GM20431 (cell line): ENCODE measurements at regions not wholly inside any gene's neighbourhood (a gene's known extent, or its start where the extent isn't known, plus 50 kb on each side); places are given as distances from the start of the nearest gene placed in this dataset.

Source experiments
- in situ Hi-C: fragments of 300-500 bp; cut with MseI, MboI; formaldehyde crosslinking; loops from one replicate; pipeline ENCODE4 v1.15.0; 2020; ENCODE audit warnings: low sequenced_read_pairs; ENCODE audit not compliant: unreplicated experiment

DNA sequence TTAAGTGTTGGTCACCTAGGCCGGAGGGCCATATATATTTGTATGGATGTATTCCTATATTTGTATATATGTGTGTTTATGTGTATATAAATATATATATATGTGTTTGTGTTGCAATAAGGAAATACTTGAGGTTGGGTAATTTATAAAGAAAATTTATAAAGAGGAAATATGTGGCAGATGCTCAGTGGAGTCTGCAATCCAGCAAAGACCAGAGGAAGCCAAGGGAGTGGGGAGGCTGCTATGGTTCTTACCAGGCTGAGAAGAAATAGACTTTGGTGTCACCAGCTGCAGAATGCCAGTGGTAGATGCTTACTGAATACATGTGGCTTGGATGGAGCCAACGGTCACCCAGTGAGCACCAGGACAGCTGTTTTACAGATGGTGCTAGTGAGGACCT, 97.4 kb upstream of the ELOVL5 start:
- in situ Hi-C loops, result no loop called here

DNA sequence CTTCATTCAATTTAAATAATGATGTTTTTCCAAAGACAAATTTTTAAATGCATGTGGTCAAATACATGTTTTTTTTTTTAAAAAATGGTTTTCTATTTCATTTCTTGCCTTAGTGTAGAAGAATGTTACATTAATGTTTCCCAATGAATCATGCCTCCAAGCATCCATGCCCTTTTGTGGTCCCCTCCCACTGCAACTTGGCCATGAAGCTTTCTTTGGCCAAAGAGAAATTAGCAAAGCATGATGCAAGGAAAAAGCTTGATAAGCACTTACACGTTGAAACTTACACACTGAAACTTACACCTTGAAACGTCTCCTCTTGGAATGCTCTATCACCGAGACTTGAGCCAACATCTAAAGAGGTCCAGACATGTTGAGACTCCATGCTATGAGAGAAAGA, 93.0 kb upstream of the ELOVL5 start:
- in situ Hi-C loops, result no loop called here

DNA sequence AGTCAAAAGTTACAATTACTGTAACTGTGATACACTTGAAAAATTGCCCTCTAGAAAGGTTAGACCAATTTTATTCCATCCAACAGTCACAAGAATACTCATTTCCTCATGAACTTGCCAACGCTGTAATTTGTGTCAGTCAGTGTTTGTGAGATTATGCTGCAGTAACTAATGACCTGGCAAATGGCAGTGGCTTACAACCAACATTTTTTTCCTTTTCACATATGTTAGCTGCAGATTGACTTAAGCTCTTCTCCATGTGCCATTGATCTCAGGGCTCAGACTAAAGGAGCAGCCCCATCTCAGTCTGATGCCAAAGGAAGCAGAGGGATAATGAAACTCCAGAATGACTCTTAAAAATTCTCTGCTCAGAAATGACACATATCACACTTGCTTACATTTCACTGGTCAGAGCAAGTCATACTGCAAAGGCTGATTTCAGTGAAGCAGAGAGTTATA, 92.3 kb upstream of the ELOVL5 start:
- in situ Hi-C loops, result no loop called here

DNA sequence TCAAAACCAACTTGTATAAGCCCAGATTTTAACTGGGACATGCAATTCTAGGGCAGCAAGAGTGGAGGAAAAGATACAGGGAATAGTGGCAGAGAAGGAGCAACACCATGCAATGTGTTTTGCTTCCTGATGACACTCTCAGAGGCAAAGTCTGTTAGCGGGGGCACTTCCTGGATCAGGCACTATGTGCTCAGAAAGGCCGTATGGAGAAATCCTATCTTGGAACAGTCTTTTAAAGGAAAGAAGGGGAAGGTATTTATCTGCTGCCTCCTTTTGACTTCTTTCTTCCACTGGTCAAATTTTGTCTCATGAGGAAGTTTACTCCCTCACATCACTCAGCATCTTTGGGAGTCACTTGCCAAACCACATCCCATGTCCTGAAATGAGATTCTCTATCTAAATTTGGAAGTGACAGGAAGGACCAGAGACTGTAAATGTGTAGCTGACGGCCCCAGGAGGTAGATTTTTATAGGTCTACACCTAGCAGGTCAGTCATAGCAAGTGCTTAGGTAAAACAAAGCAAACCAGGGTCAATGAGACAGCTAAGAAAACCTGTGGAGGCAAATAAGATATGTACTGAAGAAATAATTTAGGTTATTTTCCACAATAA, 91.7 kb upstream of the ELOVL5 start:
- in situ Hi-C loops, result no loop called here

DNA sequence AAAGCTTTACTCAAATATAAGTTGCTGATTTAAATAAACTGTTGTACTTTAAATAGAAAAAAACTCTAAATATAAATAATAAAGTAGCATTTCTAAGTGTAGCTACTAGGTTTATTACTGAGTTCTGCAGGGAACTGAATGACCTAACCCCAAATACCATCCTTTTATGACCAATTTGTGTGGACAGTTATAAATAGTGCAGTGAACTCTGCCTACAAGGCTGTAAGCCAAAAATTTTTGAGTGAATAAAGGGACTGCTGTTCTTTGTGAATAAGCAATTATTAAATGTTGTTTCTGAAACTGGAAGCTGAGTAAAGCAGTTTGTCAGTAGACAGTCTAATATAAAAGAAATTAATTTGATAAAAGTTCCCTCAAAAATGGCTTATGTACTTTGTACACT, 90.8 kb upstream of the ELOVL5 start:
- in situ Hi-C loops, result no loop called here

DNA sequence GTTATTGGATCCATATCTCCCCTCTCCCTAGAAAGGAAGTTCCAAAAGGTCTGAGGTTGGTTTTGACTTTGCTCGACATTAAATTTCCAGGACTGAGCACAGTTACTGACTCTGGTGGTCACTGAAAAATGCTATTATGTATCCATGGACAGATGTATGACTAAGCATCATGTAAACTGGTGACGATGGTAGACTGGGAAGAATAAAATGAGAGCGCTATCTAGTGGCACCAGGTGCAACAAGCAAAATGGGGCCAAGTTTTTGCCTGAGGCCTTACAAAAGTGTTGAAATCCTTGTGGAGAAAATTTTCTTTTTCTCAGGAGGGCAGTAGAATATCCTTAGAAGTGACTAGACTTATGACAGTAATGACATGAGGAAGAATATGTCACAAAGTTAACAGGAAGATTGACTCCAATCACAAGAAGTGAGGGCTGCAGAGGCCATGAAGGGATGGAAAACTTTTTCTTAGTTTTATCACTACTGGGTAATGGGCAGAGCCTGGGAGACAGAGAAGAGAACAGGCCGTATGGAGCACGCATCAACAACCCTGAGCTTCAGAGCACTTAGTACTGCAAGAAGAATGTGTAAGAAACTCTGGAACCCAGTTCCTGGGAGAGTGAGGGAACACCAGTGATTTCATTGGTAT, 88.9 kb upstream of the ELOVL5 start:
- in situ Hi-C loops, result no loop called here

DNA sequence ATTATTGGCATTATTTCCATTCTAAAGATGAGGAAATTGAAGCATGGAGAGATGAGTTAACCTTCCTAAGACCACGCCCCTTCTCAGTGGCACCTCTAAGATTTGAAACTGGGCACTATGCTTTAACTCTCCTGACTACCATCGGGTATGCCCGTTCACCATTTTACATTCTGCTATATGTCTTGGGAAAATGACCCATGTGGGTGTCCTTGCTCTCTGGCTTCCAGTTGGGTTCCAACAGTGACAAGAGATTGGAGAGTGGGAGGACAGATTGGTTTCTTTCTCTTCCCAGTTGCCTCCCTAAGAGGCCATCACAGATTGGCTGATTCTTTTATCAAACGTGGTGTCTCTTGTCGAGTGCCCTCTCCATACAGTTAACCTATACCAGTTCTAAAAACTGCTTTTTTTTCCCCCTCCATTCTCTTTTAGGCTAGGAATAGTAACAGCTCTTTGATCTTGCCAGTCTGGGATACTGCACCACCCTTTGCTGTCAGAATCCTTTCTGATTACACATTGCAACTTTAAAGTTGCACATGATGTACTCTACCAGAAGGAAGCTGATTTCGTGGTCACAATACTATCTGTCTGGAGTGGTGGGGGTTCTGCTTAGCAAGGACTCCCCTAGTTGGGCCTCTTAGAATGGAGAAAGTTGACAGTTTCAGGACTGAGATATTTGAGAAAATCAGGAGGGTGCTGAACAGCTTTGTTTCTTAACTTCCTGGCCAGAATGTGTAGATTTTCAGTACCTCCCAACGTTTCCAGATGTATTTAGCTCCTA, 88.0 kb upstream of the ELOVL5 start:
- in situ Hi-C loops, result no loop called here

DNA sequence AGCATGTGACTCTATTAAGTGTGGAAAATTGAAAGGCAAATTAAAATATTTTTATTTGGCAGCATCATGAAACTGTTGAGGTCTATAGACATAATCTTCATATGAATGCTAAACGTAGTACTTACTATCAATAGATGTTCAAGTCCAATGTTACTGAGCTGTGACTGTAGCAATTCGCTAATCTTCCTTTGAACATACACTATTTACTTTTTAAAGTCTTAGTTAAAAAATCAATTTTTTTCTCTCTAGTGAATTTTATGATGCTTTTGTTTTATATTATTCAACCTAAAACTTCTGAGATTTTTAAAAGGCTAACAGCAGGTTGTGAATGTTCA, 85.2 kb upstream of the ELOVL5 start:
- in situ Hi-C loops, result no loop called here

DNA sequence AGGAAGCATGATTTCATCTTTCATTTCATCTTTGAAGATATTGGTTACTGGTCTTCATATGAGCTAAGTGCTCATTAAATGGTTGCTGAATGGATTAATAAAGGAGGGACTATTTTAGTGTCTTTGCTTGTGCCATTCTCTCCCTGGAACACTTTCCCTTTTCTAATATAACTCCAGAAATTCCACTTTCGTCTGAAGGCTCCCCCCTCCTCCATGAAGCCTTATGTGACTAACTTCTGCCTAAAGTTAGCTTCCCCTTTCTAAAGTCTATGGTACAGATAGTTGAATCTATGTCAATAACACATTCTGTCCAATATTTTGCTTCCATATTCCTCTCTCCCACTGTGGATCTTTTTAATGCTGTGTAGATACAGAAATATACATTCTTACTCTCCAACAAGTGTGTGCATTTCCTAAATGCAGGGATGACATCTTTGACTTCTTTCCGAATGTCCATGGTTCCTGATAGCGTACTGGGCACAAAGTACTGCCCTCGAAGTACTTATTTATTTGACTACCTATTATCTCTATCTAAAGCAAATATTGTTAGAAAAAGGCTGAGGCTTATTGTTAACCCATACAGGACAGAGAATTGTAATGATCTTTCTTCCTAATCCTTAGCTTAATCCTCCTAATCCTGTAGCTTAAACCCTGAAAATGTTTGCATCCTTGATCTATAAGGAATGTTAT, 84.7 kb upstream of the ELOVL5 start:
- in situ Hi-C loops, result no loop called here

DNA sequence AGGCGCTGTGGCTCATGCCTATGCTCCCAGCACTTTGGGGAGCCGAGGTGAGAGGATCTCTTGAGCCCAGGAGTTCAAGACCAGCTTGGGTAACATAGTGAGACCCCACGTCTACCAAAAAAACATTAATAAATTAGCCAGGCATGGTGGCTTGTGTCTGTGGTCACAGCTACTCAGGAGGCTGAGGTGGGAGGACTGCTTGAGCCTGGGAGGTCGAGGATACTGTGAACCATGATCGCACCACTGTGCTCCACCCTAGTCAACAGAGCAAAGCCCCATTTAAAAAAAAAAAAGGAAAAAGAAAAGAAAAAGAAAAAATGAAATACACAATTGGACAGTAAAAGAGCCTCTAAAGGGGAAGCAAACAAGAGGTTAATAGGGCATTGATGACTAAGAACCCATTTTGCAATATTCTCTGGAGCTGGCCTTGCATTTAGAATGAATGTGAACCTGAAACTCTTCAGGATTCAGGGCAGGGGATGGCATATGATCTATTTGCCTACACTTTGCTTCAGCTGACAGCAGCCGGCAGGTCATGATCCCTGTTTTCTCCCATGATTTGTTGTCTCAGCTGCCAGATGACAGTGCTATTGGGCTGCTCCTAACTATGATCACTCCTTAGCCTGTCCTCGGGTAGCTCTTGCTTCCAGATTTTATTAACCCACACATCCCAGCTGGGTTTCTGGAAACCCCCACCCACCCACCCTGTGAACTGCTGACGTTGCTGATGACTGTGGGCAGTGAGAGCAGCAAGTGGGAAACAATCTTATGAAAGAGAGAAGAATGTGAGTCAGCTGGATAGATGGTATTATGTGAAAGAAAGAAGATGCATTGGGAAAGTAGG, 83.8 kb upstream of the ELOVL5 start:
- in situ Hi-C loops, result no loop called here

DNA sequence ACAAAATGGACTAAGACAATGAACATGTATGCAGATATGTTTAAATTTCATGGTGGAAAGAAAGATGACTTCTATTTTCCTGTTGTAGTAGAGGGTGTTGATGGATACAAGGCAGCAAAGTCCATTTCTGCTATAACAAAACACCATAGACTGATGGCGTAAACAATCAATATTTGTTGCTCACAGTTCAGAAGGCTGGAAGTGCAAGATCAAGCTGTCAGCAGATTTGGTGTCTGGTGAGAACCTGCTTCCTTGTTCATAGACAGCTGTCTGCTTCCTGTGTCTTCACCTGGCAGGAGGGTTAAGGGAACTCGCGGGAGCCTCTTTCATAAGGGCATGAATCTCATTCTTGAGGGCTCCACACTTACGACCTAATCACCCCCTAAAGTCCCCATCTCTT, 83.0 kb upstream of the ELOVL5 start:
- in situ Hi-C loops, result no loop called here

DNA sequence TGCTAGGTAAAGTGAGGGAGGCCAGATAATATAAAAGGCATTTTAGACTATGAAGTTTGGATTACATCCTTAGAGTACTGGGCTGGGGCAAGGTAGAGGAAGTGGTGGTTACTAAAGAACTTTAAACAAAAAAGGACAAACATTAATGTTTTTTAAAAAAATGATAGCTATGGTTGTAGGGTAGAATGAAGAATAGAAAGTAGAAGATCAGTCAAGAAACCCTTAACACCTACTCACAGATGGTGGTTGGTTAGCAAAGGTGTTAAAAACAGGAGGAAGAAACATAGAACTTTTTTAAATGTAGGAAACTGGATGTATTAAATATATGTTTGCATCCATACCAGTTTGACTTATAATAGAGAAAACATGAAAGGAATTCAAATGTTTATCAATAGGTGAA, 80.7 kb upstream of the ELOVL5 start:
- in situ Hi-C loops, result no loop called here

DNA sequence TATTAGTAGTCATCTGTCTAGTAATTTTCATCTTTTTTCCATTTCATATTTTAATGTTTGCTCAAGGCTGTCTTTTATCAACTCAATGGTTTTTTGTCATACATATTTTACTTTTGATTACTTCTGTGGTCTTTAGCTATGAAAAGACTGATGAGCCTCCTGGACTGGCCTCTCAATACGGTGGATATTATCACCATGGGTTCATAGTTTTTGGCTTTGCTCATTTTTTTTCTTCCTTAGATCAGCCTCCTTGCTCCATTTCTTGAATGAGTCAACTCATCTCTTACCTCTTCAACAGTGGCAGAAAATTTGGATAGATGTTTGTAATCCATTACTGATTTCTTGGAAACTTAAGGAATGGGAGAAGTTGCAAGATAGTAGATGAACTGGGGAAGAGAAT, 80.1 kb upstream of the ELOVL5 start:
- in situ Hi-C loops, result no loop called here

DNA sequence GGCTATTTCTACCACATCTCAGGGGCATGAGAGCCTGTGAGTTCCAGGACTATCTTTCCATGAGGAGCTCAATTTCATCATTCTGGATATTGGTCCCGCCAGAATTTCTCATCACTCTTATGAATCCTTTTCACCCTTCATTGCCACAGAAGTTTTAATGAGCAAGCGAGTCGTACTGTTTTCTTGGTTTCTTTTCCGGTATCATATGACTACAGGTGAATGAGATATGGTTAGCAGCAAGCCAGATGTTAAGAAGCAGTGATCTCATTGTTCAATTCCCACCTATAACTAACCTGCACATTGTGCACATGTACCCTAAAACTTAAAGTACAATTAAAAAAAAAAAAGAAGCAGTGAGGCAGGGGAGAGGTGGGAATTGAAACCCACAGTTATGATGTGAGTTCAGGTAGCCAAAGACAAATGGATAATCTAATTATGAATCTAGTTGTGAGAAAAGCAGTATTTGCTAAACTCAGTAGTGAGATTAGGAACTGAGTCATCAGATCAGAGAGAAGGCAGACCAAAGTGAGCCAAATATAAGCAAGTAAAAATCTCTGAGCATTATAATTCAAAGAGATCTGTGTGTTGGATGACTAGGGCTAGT, 78.0 kb upstream of the ELOVL5 start:
- in situ Hi-C loops, result no loop called here

DNA sequence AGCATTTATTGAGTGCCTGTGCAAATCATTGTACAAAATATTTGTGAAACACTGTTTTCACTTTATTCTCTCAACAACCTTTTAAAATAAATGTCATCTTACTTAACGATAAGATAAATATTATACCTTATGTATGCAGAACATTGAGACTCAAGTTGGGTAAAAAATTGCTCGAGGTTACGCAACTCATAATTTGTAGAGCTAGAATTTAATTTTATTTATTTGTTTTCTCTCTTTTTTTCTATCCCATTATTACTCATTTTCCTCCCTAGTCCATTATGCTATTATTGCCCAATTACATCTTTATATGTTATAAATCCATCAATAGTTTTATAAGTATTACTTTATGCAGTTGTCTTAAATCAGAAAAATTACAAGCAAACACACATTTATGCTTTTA, 77.4 kb upstream of the ELOVL5 start:
- in situ Hi-C loops, result no loop called here

DNA sequence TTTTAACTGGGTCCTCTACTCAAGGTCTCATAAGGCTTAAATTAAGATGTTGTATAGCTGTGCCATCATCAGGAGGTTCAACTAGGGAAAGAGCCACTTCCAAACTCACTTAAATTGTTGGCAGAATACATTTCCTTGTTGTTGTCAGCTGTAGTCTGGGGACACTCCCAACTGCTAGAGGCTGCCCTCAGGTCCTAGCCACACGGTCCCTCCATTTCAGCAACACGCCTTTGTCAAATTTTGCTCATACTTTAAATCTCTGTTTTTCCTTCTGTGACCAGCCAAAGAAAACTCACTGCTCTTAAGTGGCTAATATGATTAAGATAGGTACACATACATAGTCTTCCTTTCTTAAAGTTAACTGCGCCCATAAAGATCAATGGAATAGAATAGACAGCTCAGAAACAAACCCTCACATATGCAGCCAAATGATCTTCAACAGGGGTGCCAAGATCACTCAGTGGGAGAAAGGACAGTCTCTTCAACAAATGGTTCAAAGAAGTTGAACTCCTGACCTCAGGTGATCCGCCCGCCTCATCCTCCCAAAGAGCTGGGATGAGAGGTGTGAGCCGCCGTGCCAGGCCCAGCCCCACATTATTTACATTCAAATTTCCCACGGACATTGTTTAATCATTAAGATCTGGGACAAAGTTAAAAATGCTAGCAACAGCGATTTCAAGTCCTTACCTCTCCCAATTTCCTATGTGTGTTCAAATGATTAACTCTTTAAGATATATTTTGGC, 76.4 kb upstream of the ELOVL5 start:
- in situ Hi-C loops, result loop anchor here (25.0 kb wide), 1 partner anchor 263 kb away; no protein-coding TSS in a partner anchor

DNA sequence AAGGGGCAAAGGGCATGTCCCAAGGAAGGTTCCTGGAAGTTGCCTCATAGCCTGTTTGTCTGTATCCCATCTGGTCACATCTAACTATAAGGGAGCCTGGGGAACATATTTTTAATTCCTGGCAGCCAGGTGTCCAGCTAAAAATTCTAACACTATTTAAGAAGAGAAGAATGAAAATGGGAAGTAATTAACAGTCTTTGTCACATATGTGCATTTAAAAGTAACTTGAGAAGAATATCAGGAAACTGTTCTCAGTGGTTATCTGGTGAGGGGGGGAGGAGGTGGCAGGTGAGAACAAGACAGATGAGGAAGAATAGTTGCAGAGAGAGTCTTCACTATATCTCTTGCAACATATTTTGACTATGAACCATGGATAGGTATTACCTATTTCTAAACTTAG, 75.5 kb upstream of the ELOVL5 start:
- in situ Hi-C loops, result loop anchor here (25.0 kb wide), 1 partner anchor 262 kb away; no protein-coding TSS in a partner anchor

DNA sequence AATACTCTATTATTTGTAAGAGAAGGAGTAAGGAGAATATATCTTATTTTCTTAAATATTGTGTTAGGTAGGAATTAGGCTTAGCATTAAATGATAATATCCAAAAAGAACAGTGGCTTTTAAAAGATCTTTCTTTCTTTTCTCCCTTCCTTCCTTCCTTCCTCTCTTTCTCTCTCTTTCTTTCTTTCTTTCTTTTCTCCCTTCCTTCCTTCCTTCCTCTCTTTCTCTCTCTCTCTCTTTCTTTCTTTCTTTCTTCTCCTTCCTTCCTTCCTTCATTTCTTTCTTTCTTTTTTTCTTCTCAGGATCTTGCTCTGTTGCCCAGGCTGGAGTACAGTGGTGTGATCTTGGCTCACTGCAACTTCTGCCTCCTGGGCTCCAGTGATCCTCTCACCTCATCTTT, 74.8 kb upstream of the ELOVL5 start:
- in situ Hi-C loops, result loop anchor here (25.0 kb wide), 1 partner anchor 261 kb away; no protein-coding TSS in a partner anchor

DNA sequence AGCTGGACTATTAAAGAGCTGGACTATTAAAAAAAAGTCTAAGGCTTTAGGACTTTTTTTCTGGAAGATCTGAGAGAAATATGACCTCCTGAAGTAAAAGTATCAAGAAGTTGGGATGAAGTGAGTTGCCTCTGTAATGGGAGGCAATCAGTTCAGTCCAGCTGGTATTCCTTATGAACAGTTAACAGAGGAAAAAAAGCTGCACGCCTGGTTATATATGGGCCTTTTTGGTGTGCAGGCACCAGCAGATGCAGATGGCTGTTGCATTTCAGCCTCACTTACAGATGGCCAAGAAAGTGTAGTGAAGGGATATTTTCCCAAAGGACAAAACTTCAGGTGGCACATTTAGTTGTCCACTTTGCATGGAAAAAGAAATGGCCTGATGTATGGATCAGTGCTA, 70.3 kb upstream of the ELOVL5 start:
- in situ Hi-C loops, result loop anchor here (25.0 kb wide), 1 partner anchor 257 kb away; no protein-coding TSS in a partner anchor
